A549 (cell line): ENCODE measurements at regions not wholly inside any gene's neighbourhood (a gene's known extent, or its start where the extent isn't known, plus 50 kb on each side); places are given as distances from the start of the nearest gene placed in this dataset.

Experiments
- ATAC-seq, 2 experiments: fragments of 200-7000 bp in 1 of 2; fragments of >200 bp in 1 of 2; cut with Nextera tagmentation in 1 of 2; cut with Tn5 transposase in 1 of 2; 3 replicates each; pipeline versions ENCODE4 v1.8.0 to v1.9.1; 2018 to 2020; ENCODE audit warnings: mild to moderate bottlenecking in 1 of 2, moderate library complexity in 1 of 2
- CTCF ChIA-PET: fragments of 300-600 bp; sonication (Branson Sonifier 250); formaldehyde crosslinking; extraction: SDS; loops from one replicate; lab custom pipeline; 2021; ENCODE audit warnings: antibody characterized with exemption, inconsistent platforms; lab: Yijun Ruan, JAX
- POLR2A ChIA-PET: fragments of 350-600 bp; formaldehyde crosslinking; extraction: SDS; loops from one replicate; lab custom pipeline; 2021; ENCODE audit warnings: antibody characterized with exemption, inconsistent platforms; lab: Yijun Ruan, JAX
- DNase-seq, 2 experiments: peaks; one replicate each; pipeline versions ENCODE4 v3.0.0 to v3.0.0-alpha.2; 2011 to 2016; ENCODE audit warnings: low read depth in 1 of 2, low spot score in 1 of 2
- FAIRE-seq: peaks from 2 replicates; lab custom pipeline; 2011; peaks lifted over from hg19 to GRCh38; lab: Jason Lieb, UNC
- H3K27ac ChIP-seq, 2 experiments: fragments of >200 bp; sonication (Bioruptor Twin); formaldehyde crosslinking; 3 replicates each; pipeline ENCODE4 v1.5.1; 2016 to 2017
- H3K4me1 ChIP-seq: fragments of >200 bp; sonication (Bioruptor Twin); formaldehyde crosslinking; 3 replicates; pipeline ENCODE4 v1.6.1; 2016
- H3K4me2 ChIP-seq: fragments of >200 bp; sonication (Bioruptor Twin); formaldehyde crosslinking; 3 replicates; pipeline ENCODE4 v1.6.1; 2016
- H3K4me3 ChIP-seq: fragments of >200 bp; sonication (Bioruptor Twin); formaldehyde crosslinking; 3 replicates; pipeline ENCODE4 v1.5.1; 2016
- H3K9me3 ChIP-seq: fragments of >200 bp; sonication (Bioruptor Twin); formaldehyde crosslinking; 3 replicates; pipeline ENCODE4 v1.6.1; 2016
- BHLHE40 ChIP-seq: IDR thresholded peaks from 2 replicates; pipeline ENCODE4 v1.6.1; 2012; ENCODE audit warnings: low read depth, low read length, inconsistent platforms
- CBX2 ChIP-seq: fragments of 200-600 bp; sonication (generic); IDR thresholded peaks from 2 replicates; pipeline ENCODE4 v1.6.1; 2016; ENCODE audit warnings: low read depth, mild to moderate bottlenecking, borderline replicate concordance
- E2F6 ChIP-seq: IDR thresholded peaks from 2 replicates; pipeline ENCODE4 v1.6.1; 2012; ENCODE audit warnings: low read depth, borderline replicate concordance
- FOSL2 ChIP-seq, 2 experiments: fragments of 450-650 bp in 1 of 2; fragments of >200 bp in 1 of 2; sonication (Bioruptor Twin) in 1 of 2; formaldehyde crosslinking; IDR thresholded peaks; 2 replicates each; pipeline versions ENCODE4 v1.5.0 to v1.6.1; 2016 to 2020; ENCODE audit warnings: mild to moderate bottlenecking in 1 of 2, moderate library complexity in 1 of 2
- HDAC2 ChIP-seq: fragments of 200-600 bp; sonication (generic); IDR thresholded peaks from 2 replicates; pipeline ENCODE4 v1.6.1; 2016
- HES2 ChIP-seq: fragments of >200 bp; sonication (Bioruptor Twin); formaldehyde crosslinking; IDR thresholded peaks from 2 replicates; pipeline ENCODE4 v1.6.1; 2016
- HEYL ChIP-seq: fragments of 250-450 bp; sonication (Bioruptor Pico); IDR thresholded peaks from 2 replicates; pipeline ENCODE4 v1.8.0; 2021; ENCODE audit warnings: mild to moderate bottlenecking, moderate library complexity
- HOXB13 ChIP-seq: fragments of 250-450 bp; sonication (Bioruptor Pico); IDR thresholded peaks from 2 replicates; pipeline ENCODE4 v1.5.0; 2020; ENCODE audit warnings: low read depth, mild to moderate bottlenecking, moderate library complexity
- KDM1A ChIP-seq: fragments of 200-600 bp; sonication (generic); IDR thresholded peaks from 2 replicates; pipeline ENCODE4 v1.6.1; 2016; ENCODE audit warnings: low read depth, mild to moderate bottlenecking
- MAFK ChIP-seq: fragments of 450-650 bp; IDR thresholded peaks from 2 replicates; pipeline ENCODE4 v1.6.1; 2014; ENCODE audit not compliant: partially characterized antibody
- MAZ ChIP-seq: fragments of 150-350 bp; IDR thresholded peaks from 2 replicates; pipeline ENCODE4 v1.6.1; 2014; ENCODE audit warnings: antibody characterized with exemption, low read depth, low read length, borderline replicate concordance
- NFE2L2 ChIP-seq: fragments of 150-350 bp; conservative IDR thresholded peaks from 2 replicates; pipeline ENCODE4 v1.6.1; 2014; ENCODE audit warnings: low read length
- POLR2A ChIP-seq: IDR thresholded peaks from 2 replicates; pipeline ENCODE4 v1.6.1; 2012; ENCODE audit warnings: mild to moderate bottlenecking, low read length
- RAD21 ChIP-seq, 2 experiments: fragments of >200 bp in 1 of 2; sonication (Bioruptor Twin) in 1 of 2; formaldehyde crosslinking in 1 of 2; IDR thresholded peaks in 1 of 2; conservative IDR thresholded peaks in 1 of 2; 2 replicates in 1 of 2; 3 replicates in 1 of 2; pipeline ENCODE4 v1.6.1; 2012 to 2018; ENCODE audit warnings: inconsistent platforms in 1 of 2
- RCOR1 ChIP-seq: fragments of 150-350 bp; IDR thresholded peaks from 2 replicates; pipeline ENCODE4 v1.6.1; 2014; ENCODE audit warnings: antibody characterized with exemption, low read length, low read depth
- RFX5 ChIP-seq: fragments of 450-650 bp; IDR thresholded peaks from 2 replicates; pipeline ENCODE4 v1.7.1; 2014; ENCODE audit warnings: antibody characterized with exemption, mild to moderate bottlenecking, moderate library complexity
- TFCP2L1 ChIP-seq: fragments of 250-450 bp; sonication (Bioruptor Pico); IDR thresholded peaks from 2 replicates; pipeline ENCODE4 v1.5.0; 2021; ENCODE audit warnings: mild to moderate bottlenecking
- ZC3H11A ChIP-seq: fragments of 450-650 bp; IDR thresholded peaks from 2 replicates; pipeline ENCODE4 v1.6.1; 2014; ENCODE audit warnings: antibody characterized with exemption, mild to moderate bottlenecking
- ZFP36 ChIP-seq: fragments of 450-650 bp; IDR thresholded peaks from 2 replicates; pipeline ENCODE4 v1.6.1; 2014; ENCODE audit warnings: borderline replicate concordance; ENCODE audit not compliant: partially characterized antibody
- ZNF302 ChIP-seq: fragments of 250-450 bp; sonication (Bioruptor Pico); IDR thresholded peaks from 2 replicates; pipeline ENCODE4 v1.9.0; 2021; ENCODE audit warnings: inconsistent platforms, mild to moderate bottlenecking, moderate library complexity
- WGBS: methylation state at CpG from one replicate; pipeline ENCODE4 v1.1.6; 2017; ENCODE audit errors: missing lambda C conversion rate; 5-methylcytosine and 5-hydroxymethylcytosine counted together
- TF ChIP-seq, protein P1 (sequence below): IDR thresholded peaks from 2 replicates; pipeline ENCODE4 v1.6.1; 2012
- TF ChIP-seq, protein P2 (sequence below): fragments of >200 bp; sonication (Bioruptor Twin); formaldehyde crosslinking; IDR thresholded peaks from 3 replicates; pipeline ENCODE4 v1.5.1; 2016
- TF ChIP-seq, protein P3 (sequence below): fragments of 250-450 bp; sonication (Bioruptor Pico); IDR thresholded peaks from 2 replicates; pipeline ENCODE4 v1.5.0; 2021; ENCODE audit warnings: mild to moderate bottlenecking, moderate library complexity, borderline replicate concordance

DNA sequence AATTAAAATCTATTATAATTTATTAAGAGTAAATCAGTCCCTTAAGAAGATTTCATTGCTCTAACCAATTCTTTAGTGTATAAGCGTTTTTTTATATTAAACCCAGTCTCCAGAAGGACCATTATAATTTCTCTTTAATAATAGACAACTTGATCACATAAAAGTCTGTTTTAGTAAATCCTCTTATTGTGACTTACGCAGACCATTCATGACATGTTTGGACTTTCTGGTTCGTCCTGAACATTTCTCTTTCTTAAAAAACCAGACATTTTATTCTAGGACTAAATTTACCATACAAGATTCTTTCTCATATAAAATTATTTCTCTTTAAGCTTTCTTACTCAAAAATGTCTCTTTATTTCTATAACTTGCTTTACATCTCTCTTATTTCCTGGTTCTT, 196.2 kb upstream of the RAI14 start:
- Histone ChIP-seq H3K4me1 (no peaks in the 10 kb centered on the region), H3K27ac (no peak overlapping the region), H3K4me3 (no peak overlapping the region), H3K9me3 (no peaks in the 10 kb centered on the region), H3K4me2 (no peak overlapping the region)
- POLR2A ChIA-PET = no interaction called here
- no peak for ATAC-seq
- 1% methylated on average over 3 of the region's 3 CpGs for WGBS
- no peak for FAIRE-seq
- no peak for DNase-seq
- CTCF ChIA-PET = interaction anchor here (1.3 kb wide), 1 partner anchor 11 kb away, joined by 3 read pairs; no protein-coding TSS in a partner anchor
- TF ChIP-seq MAFK (no peak), ZFP36 (peak; percentile 68), HES2 (no peak)

DNA sequence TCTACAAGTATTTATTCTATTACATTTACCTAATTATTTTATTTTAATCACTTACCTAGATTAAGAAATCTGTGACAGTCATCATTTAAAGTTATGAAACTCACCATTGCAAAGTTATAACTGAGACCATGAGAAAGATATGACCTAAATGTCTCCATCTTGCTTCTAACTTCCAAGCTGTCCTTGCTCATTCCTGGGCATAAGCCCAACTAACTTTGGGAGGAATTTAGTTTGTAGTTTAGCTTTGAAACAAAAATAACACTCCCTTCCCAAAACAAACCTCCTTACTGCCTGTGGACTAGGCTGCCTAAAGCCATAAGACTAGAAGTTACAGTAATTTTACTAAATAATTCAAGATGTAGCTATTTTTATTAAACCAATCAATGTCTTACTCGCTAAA, 195.6 kb upstream of the RAI14 start:
- WGBS = 0% methylated on average over 1 of the region's 1 CpG
- H3K9me3 ChIP-seq = no peaks in the 10 kb centered on the region
- H3K4me2 ChIP-seq = no peak overlapping the region
- FAIRE-seq (no peak), DNase-seq (no peak)
- peaks cover under 1% of the 10 kb centered on the region; the same call in 2 of the 3 replicates for H3K4me1 ChIP-seq
- CTCF ChIA-PET = interaction anchor here (1.3 kb wide), 1 partner anchor 12 kb away, joined by 3 read pairs; no protein-coding TSS in a partner anchor
- H3K4me3 ChIP-seq = no peak overlapping the region
- TF ChIP-seq HOXB13 (no peak), NFE2L2 (no peak), HEYL (CRISPR knock-in tag) (no peak), RCOR1 (no peak), FOSL2 (IDR thresholded peaks at IDR 0.05) (no peak), FOSL2 (CRISPR knock-in tag; IDR thresholded peaks at IDR 0.05) (no peak), RFX5 (no peak), ZNF302 (CRISPR knock-in tag) (no peak), MAZ (no peak), ZC3H11A (no peak), KDM1A (no peak), TFCP2L1 (CRISPR knock-in tag) (no peak), BHLHE40 (no peak), HDAC2 (no peak)
- TF ChIP-seq, protein P1, sequence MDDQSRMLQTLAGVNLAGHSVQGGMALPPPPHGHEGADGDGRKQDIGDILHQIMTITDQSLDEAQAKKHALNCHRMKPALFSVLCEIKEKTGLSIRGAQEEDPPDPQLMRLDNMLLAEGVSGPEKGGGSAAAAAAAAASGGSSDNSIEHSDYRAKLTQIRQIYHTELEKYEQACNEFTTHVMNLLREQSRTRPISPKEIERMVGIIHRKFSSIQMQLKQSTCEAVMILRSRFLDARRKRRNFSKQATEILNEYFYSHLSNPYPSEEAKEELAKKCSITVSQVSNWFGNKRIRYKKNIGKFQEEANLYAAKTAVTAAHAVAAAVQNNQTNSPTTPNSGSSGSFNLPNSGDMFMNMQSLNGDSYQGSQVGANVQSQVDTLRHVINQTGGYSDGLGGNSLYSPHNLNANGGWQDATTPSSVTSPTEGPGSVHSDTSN = no peak
- TF ChIP-seq, all 56 proteins: peak for 0
- no peak overlapping the region for H3K27ac ChIP-seq
- no peak for ATAC-seq
- POLR2A ChIA-PET = no interaction called here

- TF ChIP-seq POLR2A = no peak
- no peak for TF ChIP-seq RAD21 (conservative IDR thresholded peaks at IDR 0.05 in 1 of 2, IDR thresholded peaks at IDR 0.05 in 1 of 2)
- TF ChIP-seq, protein P2, sequence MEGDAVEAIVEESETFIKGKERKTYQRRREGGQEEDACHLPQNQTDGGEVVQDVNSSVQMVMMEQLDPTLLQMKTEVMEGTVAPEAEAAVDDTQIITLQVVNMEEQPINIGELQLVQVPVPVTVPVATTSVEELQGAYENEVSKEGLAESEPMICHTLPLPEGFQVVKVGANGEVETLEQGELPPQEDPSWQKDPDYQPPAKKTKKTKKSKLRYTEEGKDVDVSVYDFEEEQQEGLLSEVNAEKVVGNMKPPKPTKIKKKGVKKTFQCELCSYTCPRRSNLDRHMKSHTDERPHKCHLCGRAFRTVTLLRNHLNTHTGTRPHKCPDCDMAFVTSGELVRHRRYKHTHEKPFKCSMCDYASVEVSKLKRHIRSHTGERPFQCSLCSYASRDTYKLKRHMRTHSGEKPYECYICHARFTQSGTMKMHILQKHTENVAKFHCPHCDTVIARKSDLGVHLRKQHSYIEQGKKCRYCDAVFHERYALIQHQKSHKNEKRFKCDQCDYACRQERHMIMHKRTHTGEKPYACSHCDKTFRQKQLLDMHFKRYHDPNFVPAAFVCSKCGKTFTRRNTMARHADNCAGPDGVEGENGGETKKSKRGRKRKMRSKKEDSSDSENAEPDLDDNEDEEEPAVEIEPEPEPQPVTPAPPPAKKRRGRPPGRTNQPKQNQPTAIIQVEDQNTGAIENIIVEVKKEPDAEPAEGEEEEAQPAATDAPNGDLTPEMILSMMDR = no peak
- TF ChIP-seq HES2 = no peak
- no peak for TF ChIP-seq BHLHE40
- TF ChIP-seq, protein P3, sequence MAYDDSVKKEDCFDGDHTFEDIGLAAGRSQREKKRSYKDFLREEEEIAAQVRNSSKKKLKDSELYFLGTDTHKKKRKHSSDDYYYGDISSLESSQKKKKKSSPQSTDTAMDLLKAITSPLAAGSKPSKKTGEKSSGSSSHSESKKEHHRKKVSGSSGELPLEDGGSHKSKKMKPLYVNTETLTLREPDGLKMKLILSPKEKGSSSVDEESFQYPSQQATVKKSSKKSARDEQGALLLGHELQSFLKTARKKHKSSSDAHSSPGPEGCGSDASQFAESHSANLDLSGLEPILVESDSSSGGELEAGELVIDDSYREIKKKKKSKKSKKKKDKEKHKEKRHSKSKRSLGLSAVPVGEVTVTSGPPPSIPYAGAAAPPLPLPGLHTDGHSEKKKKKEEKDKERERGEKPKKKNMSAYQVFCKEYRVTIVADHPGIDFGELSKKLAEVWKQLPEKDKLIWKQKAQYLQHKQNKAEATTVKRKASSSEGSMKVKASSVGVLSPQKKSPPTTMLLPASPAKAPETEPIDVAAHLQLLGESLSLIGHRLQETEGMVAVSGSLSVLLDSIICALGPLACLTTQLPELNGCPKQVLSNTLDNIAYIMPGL (CRISPR knock-in tag) = no peak
- no peak for TF ChIP-seq HDAC2
- no peak for TF ChIP-seq KDM1A
- TF ChIP-seq FOSL2 (IDR thresholded peaks at IDR 0.05) = no peak
- TF ChIP-seq FOSL2 (CRISPR knock-in tag; IDR thresholded peaks at IDR 0.05) = no peak
- no peak for TF ChIP-seq ZFP36
- no peak for TF ChIP-seq CBX2
- TF ChIP-seq E2F6 = no peak
- no peak overlapping the region for H3K27ac ChIP-seq
- H3K4me2 ChIP-seq = no peak overlapping the region; the same call in 2 of the 3 replicates
- no peak overlapping the region for H3K4me3 ChIP-seq
- no peak for DNase-seq
- 13% methylated on average over 4 of the region's 4 CpGs for WGBS
- peaks cover 18% of the 10 kb centered on the region for H3K4me1 ChIP-seq
- CTCF ChIA-PET = interaction anchor here (1.0 to 2.9 kb wide), 6 partner anchors 9 to 537 kb away, joined by 3 to 22 read pairs (median 4); no protein-coding TSS in a partner anchor
- ATAC-seq = no peak
- no peaks in the 10 kb centered on the region for H3K9me3 ChIP-seq
- no peak for FAIRE-seq
- POLR2A ChIA-PET = interaction anchor here (0.6 kb wide), 1 partner anchor 417 kb away, joined by 3 read pairs; no protein-coding TSS in a partner anchor
Observed at GRCh38 chr5:34464829-34465228, 191.3 kb upstream of the RAI14 start.
